PFSK-1 (cell line): ENCODE measurements at regions not wholly inside any gene's neighbourhood (a gene's known extent, or its start where the extent isn't known, plus 50 kb on each side); places are given as distances from the start of the nearest gene placed in this dataset.

ENCODE experiments used
- FOXP2 ChIP-seq: optimal IDR thresholded peaks from 2 replicates; pipeline ENCODE3; 2011; ENCODE audit warnings: borderline replicate concordance, control low read depth, inconsistent platforms; ENCODE audit not compliant: insufficient read depth; ENCODE audit errors: extremely low read length, extremely low read depth
- POLR2AphosphoS5 ChIP-seq: IDR thresholded peaks from 2 replicates; pipeline ENCODE4 v1.6.1; 2012; ENCODE audit warnings: low read depth, mild to moderate bottlenecking, control low read depth, low read length, moderate library complexity
- REST ChIP-seq, 2 experiments: IDR thresholded peaks; 2 replicates each; pipeline versions ENCODE4 v1.6.1 to v1.8.0; 2011 to 2012; ENCODE audit warnings: low read depth in 2 of 2, low read length in 2 of 2, control low read depth in 1 of 2, inconsistent platforms in 1 of 2, mild to moderate bottlenecking in 1 of 2, moderate library complexity in 1 of 2; ENCODE audit not compliant: insufficient read depth in 1 of 2
- SIN3A ChIP-seq: IDR thresholded peaks from 2 replicates; pipeline ENCODE4 v1.6.1; 2012; ENCODE audit warnings: mild to moderate bottlenecking, low read length, moderate library complexity, borderline replicate concordance; ENCODE audit not compliant: insufficient read depth
- TAF1 ChIP-seq: IDR thresholded peaks from 2 replicates; pipeline ENCODE4 v1.6.1; 2012; ENCODE audit warnings: low read length, control low read depth, borderline replicate concordance; ENCODE audit not compliant: insufficient read depth

- TF ChIP-seq REST (IDR thresholded peaks at IDR 0.05; ENCODE audit: insufficient read depth in 1 of 2, low read depth in 2 of 2, low read length in 2 of 2) (no peak), FOXP2 (no peak), TAF1 (no peak)
Observed at GRCh38 chr18:4541588-4541987, 86.5 kb upstream of the DLGAP1 start.

- TF ChIP-seq REST (IDR thresholded peaks at IDR 0.05; ENCODE audit: insufficient read depth in 1 of 2, low read depth in 2 of 2, low read length in 2 of 2) (no peak), FOXP2 (no peak), SIN3A (no peak), TAF1 (no peak), POLR2AphosphoS5 (no peak)
Observed at GRCh38 chr18:4536447-4536846, 81.3 kb upstream of the DLGAP1 start.

- no peak for TF ChIP-seq SIN3A
- TF ChIP-seq FOXP2 = no peak
- TF ChIP-seq POLR2AphosphoS5 = no peak
- no peak for TF ChIP-seq TAF1
- no peak for TF ChIP-seq REST (IDR thresholded peaks at IDR 0.05; ENCODE audit: insufficient read depth in 1 of 2, low read depth in 2 of 2, low read length in 2 of 2)
Observed at GRCh38 chr18:4528405-4528804, 73.3 kb upstream of the DLGAP1 start.

GRCh38 chr18:4524096-4524495 lies 69.0 kb upstream of the DLGAP1 start:
- TF ChIP-seq REST (IDR thresholded peaks at IDR 0.05; ENCODE audit: insufficient read depth in 1 of 2, low read depth in 2 of 2, low read length in 2 of 2) (no peak), POLR2AphosphoS5 (no peak), FOXP2 (no peak), SIN3A (no peak), TAF1 (no peak)

GRCh38 chr18:4511166-4511565 lies 56.1 kb upstream of the DLGAP1 start:
- no peak for TF ChIP-seq SIN3A
- no peak for TF ChIP-seq REST (IDR thresholded peaks at IDR 0.05; ENCODE audit: insufficient read depth in 1 of 2, low read depth in 2 of 2, low read length in 2 of 2)
- TF ChIP-seq TAF1 = no peak
